ENCODE measurements at regions not wholly inside any gene's neighbourhood (a gene's known extent, or its start where the extent isn't known, plus 50 kb on each side); places are given as distances from the start of the nearest gene placed in this dataset.
A peak's percentile ranks its signal among the peaks of the same experiment; 100 is the strongest.

DNA sequence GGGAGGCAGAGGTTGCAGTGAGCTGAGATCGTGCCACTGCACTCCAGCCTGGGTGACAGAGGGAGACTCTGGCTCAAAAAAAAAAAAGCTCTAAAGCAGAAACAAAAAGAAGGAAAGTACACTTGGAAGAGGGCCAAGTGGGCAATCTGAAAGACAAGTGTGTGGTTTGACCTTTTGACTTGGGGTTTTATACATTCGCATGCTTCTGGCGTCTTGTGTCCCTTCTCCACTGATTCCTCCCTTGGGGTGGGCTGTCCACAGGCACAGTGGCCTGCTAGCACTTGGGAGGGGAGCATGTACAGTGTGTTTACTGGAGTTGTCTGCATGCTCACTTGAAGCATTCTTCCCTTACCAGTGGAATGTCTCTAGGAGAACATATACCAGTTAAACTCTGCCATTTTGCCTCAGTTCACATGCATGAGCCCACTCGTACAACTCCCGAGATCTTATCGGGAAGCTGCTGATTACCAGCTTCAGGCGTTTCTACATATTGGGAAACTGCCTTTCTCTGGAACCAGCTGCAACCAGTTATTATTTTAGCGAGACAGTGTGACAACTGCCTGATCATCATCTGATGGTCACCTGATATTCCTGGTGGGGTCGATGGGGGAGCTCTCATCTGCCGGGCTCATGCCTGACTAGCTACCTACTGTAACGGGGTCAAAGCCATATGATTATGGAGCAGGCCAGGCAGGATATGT is 113.5 kb upstream of the ZNF678 start:
- no peak for DNase-seq

DNA sequence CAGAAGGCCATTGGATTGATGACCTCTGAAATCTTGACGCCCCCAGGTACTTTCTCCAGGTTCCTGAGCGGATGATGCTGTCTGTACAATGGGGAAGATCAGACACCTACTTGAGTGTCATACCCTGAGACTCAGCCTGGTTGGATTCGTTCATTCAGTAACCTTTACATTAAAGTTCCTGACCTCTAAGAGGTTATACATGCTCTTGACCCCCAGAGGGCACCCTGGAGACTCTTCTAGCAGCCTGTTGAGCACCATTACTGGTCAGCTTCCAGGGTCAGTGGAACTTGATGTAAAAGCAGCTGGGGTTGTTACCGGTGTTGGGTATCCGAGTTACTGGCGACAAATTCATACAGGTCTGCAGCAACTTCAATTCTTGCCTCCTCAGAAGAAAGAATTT is 114.3 kb upstream of the ZNF678 start:
- peak; percentile 32 to 43 for DNase-seq

DNA sequence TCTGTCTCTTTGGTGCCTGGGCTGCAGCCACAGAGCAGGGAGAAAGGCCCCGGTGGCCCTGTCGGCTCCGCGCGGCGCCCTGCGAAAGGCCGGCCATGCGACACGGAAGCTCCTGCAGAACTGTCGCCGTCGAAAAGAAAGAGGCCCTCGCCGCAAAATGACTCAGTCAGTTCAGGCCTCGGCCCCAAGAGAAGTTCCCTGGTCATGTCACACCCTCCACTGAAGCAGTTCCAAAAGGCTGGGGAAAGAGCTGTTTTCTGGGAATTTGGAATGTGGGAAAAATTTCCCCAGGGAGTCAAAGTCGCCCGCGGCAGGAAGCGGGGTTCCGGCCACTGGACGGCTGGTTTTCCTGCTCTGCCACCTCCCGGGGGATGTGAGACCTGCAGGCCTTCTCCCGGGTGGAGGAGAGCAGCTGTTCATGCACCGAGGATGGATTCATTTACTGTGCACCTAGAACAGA is 115.8 kb upstream of the ZNF678 start:
- no peak for DNase-seq

DNA sequence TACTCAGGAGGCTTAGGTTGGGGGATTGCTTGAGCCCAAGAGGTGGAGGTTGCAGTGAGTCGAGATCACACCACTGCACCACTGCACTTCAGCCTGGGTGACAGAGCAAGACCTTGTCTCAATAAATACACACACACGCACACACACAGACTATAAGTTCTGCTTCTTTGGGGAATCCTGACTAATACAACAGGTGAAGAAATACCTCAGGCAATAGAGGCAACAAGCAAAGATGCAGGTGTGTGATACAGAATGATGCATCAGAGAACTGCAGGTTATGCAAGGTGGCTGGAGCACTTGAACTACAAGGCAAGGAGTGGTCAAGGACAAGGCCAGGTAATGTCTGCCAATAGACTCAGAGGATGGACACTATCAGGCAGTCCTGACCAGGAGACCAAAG is 117.6 kb upstream of the ZNF678 start:
- DNase-seq: no peak

DNA sequence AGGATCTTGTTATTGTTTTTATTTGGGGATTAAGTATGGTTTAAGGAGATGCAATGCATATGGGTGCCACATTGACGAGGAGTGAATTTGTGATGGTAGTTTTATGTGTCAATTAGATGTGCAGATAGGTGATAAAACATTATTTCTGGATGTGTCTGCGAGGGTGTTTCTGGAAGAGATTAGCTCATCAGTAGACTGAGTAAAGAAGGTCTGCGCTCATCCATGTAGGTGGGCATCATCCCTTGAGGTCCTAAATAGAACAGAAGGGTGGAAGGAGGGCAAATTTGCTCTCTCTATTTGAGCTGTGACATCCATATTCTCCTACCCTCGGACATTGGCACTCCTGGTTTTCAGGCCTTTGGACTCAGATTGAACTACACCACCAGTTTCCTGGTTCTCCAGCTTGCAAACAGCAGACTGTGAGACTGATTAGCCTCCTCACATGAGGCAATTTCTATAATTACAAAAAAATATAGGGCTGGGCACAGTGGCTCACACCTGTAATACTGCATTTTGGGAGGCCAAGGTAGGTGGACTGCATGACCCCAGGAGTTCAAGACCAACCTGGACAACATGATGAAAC is 118.2 kb upstream of the ZNF678 start:
- no peak for DNase-seq

DNA sequence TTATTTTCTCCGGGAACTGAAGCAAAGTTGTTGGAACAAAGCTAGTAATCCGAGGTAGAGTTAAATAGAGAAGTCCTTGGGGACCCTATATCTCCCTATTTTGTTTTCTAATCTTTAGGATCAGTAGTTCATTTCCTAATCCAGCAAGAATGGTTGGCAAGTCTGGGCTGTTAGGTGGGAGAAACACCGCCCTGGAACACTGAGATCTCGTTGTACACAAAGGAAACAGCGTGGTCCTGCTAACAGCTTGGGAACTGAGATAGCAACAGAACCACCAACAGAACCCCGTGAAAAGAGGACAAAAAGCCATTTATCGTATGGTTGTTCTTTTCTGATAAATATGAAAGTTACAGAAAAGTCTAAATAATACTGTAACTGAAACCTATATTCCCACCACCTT is 121.9 kb upstream of the CDC42BPA start:
- DNase-seq: no peak

DNA sequence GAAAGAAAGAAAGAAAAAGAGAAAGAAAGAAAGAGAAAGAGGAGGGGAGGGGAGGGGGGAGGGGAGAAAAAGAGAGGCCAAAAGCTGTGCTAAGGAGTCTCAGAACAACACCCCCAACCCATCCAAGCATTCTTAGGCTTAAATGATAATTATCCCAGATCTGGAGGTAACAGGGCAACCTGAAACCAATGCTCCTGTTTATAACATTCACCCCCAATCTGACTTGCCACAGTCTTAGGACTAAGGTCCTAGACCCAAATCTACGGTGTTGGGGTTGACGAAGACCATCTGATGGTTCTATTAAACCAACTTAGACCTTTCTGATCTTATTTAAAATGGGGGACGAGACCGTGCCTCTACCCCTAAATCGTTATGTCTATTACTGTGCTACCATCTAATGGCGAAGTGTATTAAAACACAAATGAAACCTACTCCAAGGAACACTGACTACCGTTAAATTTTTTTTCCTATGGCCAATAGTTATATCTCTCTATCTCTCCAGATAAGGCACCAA is 119.3 kb upstream of the CDC42BPA start:
- DNase-seq: peak; percentile 70 to 75

DNA sequence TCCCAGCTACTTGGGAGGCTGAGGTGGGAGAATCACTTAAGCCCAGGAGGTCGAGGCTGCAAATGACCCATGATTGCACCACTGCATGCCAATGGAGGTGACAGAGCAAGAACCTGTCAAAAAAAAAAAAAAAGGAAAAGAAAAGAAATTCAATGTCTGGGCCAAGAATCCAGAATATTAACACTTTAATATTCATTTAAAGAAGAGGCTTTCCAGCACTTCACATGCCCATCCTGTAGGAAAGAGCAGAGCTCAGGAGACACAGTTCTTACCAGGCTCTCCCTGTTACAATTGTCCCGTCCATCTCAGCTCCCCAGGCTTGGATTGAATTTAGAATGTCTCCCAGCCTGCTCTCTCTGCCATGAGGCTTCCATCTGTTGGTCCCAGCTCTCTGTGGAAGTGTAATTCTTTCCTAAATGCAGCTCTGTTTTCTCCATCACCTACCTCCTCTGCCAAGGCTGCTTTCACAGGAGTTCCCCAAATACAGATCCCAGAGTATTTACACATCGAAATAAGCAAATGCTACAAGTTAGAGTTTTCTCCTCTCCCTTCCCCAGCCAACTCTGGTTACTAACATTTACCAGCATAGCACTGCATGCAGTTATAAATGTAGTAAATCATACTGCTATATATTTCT is 116.6 kb upstream of the CDC42BPA start:
- DNase-seq: no peak

DNA sequence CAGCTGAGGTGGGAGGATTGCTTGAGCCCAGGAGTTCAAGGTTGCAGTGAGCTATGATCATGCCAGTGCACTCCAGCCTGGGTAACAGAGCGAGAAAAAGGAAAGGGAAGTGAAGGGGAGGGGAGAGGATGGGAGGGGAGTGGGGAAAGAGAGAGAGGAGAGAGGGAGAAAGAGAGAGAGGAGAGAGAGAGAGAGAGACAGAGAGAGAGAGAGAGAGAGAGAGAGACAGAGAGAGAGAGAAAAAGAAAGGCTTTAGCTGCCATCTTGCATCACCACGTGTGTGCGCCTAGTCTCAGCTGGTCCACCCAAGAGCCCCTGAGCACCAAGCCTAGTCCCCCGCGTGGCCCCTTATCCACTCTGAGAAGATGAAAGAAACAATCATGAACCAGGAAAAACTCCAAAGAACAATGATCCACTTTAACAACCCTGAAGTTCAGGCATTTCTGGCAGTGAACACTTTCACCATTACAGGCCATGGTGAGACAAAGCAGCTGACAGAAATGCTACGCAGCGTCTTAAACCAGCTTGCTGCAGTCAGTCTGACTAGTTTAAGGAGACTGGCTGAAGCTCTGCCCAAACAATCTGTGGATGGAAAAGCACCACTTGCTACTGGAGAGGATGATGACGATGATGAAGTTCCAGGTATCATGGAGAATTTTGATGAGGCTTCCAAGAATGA is 115.5 kb upstream of the CDC42BPA start:
- DNase-seq: no peak

DNA sequence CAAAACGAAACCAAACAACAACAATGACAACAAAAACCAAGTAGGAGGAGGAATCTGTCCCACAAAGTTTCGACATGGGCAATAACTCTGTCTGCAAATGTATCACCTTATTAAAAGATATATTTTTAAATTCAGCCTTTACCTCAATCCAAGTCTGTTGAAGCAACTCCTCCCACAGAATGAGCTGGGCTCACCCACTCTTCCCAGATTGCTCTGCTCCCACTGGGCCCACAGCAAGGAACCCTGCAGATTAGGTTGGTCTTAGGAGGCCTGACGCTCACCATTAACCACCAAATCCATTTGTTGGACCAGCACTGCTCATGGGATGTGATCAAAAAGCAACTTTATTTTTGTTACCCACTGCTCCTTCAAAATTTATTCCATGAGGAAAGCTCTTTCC is 114.7 kb upstream of the CDC42BPA start:
- no peak for DNase-seq

DNA sequence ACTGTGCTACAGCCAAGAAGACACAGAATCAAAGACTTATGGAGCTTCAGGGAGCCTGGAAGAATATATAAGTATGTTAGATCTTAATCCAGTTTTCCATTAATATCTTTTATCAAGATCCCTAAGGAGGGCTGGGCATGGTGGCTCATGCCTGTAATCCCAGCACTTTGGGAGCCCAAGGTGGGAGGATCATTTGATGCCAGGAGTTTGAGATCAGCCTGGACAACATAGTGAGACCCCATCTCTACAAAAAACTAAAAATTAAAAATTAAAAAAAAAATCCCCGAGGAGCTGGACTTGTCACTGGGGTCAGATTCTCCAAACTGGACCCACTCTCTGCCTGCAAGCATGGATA is 113.9 kb upstream of the CDC42BPA start:
- DNase-seq: no peak

DNA sequence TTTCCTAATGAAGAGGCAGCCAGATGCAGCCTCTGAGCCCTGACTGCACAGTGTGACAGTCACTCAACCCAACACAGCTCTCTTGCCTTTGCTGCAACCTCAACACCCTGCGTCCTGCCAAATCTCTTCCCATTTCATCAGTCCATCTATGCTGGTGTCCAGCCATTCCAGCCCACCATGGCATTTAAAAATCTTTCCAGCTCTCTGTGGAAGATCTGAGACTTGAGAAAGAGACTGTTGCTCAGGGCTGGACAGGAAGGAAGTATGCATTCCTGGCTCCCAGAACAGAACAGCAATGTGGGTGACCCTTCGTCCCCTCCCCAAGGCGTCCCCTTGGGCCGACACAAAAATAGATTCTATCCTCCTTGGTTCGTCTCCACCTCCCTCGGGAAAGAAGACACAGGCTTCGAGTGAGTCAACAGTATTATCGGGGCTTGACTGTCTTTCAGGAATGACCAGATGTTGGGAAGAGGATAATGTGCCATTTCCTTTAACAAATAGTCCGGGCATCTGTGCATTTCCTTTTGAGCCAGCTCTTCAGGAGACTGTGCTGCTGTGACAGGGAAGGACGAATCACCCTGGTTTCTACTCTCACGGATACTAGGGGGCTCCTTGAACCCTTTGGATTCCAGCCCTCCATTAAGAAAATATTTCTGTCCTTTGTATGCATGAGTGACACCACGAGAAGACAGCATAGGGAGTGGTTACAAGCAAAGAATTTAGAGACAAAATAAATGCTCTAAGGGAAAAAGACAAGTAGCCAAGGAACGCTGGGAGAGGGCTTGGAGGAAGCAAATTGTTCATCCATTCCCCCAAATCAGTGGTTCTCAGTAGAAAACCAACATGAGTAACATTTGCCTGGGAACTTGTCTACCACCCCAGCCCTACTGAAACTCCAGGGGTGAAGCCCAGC is 111.4 kb upstream of the CDC42BPA start:
- DNase-seq: no peak

DNA sequence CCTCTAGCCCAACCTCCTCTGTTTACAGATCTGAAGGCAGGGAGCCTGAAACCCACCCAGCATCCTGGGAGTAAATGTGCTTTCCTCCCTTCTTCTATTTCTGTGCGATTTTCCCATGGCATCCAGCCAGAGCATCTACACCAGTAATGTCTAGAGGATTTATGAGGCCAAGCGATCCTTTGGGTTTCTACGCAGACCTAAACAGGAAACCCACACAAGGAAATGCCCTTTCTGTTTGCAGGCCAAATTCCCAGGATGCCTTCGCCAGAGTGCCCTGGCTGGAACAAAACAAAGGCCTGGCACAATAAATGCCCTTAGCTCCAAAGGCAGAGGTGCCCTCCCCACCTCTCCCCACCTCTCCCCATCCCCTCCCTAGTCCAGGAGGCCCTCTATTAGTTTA is 110.5 kb upstream of the CDC42BPA start:
- no peak for DNase-seq

DNA sequence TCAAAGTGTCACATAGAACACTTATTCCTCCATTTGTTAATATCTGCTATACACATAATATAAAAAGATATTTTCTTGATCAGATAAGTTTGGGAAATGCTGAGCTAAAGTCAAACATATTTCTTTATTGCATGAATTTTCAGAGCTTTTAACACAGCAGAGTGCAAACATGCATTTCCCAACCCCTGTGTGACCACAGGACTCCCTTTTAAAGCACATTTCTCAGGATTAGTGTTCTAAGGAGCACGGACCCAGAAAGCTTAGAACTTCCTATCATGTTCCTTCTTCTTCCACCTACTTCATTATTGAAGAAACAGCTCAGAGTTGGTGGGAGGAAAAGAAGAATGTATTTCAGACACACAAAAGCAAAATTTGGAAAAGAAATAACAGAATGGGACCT is 109.1 kb upstream of the CDC42BPA start:
- DNase-seq: no peak

DNA sequence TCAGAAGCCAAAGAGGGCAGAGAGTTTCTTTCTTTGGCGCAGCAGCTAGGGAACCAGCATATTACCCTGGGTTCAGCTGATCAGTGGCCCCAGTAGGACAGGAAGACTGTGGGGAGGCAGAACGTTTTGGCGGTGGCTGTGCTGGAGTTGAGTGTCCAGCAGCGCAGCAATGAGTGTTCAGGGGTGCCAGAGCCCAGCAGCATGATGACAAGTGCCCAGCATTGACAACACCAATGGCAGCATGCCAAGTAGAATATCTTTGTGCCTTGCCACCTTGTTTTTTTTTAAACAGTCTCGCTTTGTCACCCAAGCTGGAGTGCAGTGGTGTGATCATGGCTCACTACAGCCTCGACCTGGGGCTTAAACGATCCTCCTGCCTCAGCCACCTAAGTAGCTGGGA is 106.7 kb upstream of the CDC42BPA start:
- DNase-seq: no peak

DNA sequence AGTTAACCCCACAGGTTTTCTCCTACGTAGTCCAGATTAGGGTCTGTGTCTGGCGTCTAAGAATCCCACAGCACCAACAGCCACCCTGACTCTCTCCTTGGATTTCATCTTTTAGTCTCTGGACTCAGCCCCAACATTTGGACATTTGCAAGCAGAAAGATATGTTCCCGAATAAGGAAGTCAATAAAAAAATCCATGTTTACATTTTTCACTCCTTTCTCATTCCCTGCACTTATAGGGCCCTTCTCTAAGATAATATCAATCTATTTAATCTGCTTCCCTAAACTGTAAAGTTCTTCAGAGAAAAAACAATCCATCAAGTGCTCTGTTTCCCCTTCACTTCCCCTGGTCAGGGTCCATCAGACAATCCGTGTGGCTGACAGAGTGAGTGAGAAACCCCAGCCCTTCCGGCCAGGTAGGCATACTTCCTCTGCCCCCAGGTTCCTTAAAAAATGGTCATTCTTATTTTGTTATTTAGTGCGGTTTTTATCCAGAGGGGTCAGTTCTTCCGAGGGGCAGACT is 105.9 kb upstream of the CDC42BPA start:
- no peak for DNase-seq

DNA sequence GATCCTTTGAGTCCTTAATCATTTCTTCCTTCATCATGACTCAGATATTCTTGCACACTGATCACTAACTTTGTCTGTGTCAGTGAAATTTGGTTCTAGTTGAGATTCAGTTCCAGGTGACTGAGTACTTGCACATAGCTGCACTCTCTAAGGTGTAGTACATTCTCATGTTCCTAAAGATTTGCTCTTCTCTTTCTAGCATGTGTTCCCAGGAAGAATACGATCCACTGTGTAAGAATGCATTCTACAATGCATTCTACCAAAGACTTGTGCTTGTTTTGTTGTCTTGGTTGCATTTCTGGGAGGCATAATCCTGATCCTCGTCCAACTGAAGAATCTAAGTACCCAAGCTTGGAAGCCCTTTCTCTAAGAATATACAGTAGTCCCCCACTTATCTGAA is 104.3 kb upstream of the CDC42BPA start:
- DNase-seq: no peak

DNA sequence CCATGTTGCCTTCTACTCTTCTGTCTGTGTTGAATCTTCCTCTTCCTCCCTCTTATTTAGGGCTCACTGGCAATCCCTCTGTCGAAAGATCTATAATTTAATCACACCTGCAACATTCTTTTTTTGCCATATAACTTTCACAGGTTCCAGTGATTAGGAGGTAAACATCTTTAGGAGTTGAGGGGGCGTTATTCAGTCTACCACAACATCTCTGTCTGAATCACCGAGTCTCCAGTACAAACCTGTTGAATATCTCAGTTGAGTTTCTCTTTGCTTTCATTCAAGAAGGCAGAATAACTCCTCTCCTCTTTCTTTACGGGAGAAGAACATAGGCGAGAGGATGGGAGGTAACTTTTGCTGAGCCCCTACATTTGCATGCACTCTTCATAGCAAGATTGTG is 101.9 kb upstream of the CDC42BPA start:
- DNase-seq: no peak

DNA sequence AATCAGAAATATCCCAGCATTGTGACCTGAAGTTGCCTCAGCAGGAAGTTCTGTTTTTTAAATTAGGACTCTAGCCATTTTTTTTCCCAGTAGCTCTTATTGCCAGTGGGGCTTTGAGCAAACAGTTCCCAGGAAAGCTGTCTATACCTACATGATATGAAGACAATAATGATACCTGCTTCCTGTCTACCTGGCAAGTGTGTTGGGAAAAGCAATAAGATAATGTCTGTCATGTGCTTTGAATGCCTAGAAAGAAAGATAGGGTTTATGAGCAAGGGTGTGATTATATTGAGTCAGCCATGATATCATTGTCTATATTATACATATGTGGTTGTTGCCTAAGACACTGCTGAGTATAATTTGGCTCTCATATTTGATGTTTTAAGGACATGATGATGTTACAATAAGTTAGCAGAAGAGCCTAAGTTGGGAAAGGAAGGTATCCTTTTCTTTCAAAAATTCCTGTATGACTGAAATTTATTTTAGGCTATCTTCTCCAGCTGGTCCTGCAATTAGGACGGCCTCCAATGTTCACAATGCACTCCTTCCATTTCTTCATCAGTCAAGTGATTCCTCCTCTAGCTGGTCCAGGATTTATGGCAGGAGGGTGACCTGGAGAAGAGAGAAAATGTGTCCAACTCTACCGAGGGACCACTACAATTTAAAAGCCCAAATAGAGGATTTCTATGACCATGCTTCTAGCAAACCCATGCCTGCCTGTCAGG is 99.6 kb upstream of the CDC42BPA start:
- DNase-seq: no peak

DNA sequence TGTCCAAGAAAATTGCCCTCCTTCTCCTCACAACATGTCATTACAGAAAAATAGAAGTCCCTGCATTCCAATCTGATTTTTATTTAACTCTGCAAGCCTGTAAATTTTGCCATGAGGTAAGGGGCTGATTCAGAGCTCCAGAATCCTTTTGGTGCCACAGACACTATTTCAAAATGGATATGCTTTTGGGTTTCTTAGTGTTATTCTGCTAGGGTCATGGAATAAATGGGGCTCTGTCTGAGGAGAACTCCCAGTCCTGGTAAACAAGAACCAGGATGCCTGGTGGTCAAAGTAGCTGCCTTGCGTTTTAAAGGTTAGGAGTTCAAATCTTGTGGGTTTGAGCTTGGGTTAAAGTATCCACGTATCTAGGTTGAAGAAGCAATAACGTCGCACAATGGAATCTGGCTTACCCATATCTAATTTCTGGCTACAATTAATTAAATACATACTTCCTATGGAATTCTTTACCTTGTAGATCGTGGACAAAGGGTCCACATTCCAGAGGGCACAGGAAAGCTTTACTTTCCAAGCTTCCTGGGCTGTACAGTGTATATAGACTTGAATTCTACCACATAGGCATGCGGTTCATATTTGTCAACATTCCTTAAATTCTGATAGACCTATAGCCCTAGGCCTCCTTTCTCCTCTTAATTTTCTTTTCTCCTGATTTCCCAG is 98.0 kb upstream of the CDC42BPA start:
- no peak for DNase-seq

DNA sequence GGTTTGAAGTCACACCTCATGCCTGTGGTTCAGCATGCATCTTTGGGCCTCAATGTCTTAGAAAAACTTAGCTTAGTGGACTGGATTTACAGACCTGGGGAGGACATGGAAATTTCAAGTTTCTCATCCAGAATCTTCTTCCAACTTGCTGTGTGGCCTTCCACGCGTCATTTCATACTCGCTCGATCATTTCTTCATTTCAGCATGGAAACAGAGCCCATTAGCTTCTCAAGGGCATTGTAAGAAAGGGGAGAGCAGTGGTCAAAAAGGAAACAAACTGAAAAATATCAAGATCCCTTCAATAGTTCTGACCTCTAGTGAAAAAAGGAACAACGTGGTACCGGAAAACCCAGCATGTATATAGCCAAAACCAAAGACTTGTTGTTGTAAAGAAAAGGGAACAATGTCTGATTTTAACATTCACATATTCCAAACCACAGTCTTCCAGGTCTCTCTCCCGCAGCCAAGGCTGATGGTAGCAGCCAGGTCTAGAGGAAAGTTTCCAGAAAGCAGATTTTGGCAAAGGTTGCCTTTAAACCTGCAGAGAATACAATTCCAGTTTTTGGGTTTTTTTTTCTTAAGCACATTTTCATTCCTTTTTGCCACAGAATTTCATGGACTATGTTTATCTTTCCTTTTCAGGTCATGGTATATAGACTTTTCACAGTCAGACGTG is 97.0 kb upstream of the CDC42BPA start:
- no peak for DNase-seq
